ENCODE measurements at regions not wholly inside any gene's neighbourhood (a gene's known extent, or its start where the extent isn't known, plus 50 kb on each side); places are given as distances from the start of the nearest gene placed in this dataset.
"Not testable (repeated sequence)": the region's sequence is repeated elsewhere in the genome, so short reads cannot be mapped to it uniquely, and the experiment has no call there.

- H3K9me3 ChIP-seq (replicated peaks; ENCODE audit: control insufficient read depth, insufficient read depth, low read length); H4K20me1 ChIP-seq (replicated peaks; ENCODE audit: control insufficient read depth, extremely low read depth, insufficient read depth, low read length); H3K9me1 ChIP-seq (replicated peaks; ENCODE audit: control insufficient read depth, extremely low read depth, insufficient read depth, low read length); DNase-seq (ENCODE audit: low read depth, low spot score); BruUV-seq (replicated peaks); H3K4me3 ChIP-seq (replicated peaks in 1 of 3; ENCODE audit: insufficient read depth in 1 of 3, low read depth in 1 of 3, low read length in 3 of 3); H3K9ac ChIP-seq (replicated peaks; ENCODE audit: extremely low read depth, insufficient read depth, low read length); H3K4me2 ChIP-seq (ENCODE audit: insufficient read depth, low read length); FAIRE-seq; CTCF ChIA-PET; H2AFZ ChIP-seq (ENCODE audit: low read depth, low read length); intact Hi-C loops (cut with micrococcal nuclease); H3K27me3 ChIP-seq (ENCODE audit: control insufficient read depth in 2 of 2, insufficient read depth in 2 of 2, low read length in 2 of 2); H3K4me1 ChIP-seq (ENCODE audit: control insufficient read depth, extremely low read depth, insufficient read depth, low read length); dilution Hi-C loops (cut with MboI; ENCODE audit: extremely low pct_ligation_motif_present, low sequenced_read_pairs); H3K27ac ChIP-seq (ENCODE audit: insufficient read depth, low read depth, low read length); H3K36me3 ChIP-seq (ENCODE audit: control insufficient read depth in 2 of 2, extremely low read depth in 1 of 2, insufficient read depth in 2 of 2, low read length in 2 of 2); H3K79me2 ChIP-seq (ENCODE audit: control insufficient read depth, insufficient read depth, low read length); POLR2A ChIA-PET: not testable (repeated sequence)
Measured at GRCh38 chr3:27552708-27553107, 68.5 kb upstream of the SLC4A7 start.

- not testable (repeated sequence) for FAIRE-seq
Measured at GRCh38 chr3:27551413-27551812, 67.2 kb upstream of the SLC4A7 start.

GRCh38 chr3:27545061-27545460, 60.9 kb upstream of the SLC4A7 start:
- Histone ChIP-seq H3K9ac (replicated peaks; ENCODE audit: extremely low read depth, insufficient read depth, low read length) (peak overlapping the region; percentile 51), H2AFZ (ENCODE audit: low read depth, low read length) (peak overlapping the region; percentile 39), H3K9me1 (replicated peaks; ENCODE audit: control insufficient read depth, extremely low read depth, insufficient read depth, low read length) (no peaks in the 10 kb centered on the region), H3K4me2 (ENCODE audit: insufficient read depth, low read length) (peak overlapping the region; percentile 18), H3K9me3 (replicated peaks; ENCODE audit: control insufficient read depth, insufficient read depth, low read length) (no peaks in the 10 kb centered on the region), H3K27me3 (ENCODE audit: control insufficient read depth in 2 of 2, insufficient read depth in 2 of 2, low read length in 2 of 2) (no peaks in the 10 kb centered on the region), H3K4me3 (replicated peaks in 1 of 3; ENCODE audit: insufficient read depth in 1 of 3, low read depth in 1 of 3, low read length in 3 of 3) (no peak overlapping the region), H4K20me1 (replicated peaks; ENCODE audit: control insufficient read depth, extremely low read depth, insufficient read depth, low read length) (no peaks in the 10 kb centered on the region), H3K4me1 (ENCODE audit: control insufficient read depth, extremely low read depth, insufficient read depth, low read length) (peaks cover 12% of the 10 kb centered on the region), H3K79me2 (ENCODE audit: control insufficient read depth, insufficient read depth, low read length) (no peaks in the 10 kb centered on the region), H3K36me3 (ENCODE audit: control insufficient read depth in 2 of 2, extremely low read depth in 1 of 2, insufficient read depth in 2 of 2, low read length in 2 of 2) (no peaks in the 10 kb centered on the region), H3K27ac (ENCODE audit: insufficient read depth, low read depth, low read length) (peak overlapping the region; percentile 19)
- intact Hi-C loops (cut with micrococcal nuclease) = no loop called here
- FAIRE-seq = no peak
- no TSS peak for BruUV-seq (replicated peaks)
- no peak for DNase-seq (ENCODE audit: low read depth, low spot score)
- ChIA-PET CTCF (no interaction called here), POLR2A (no interaction called here)
- dilution Hi-C loops (cut with MboI; ENCODE audit: extremely low pct_ligation_motif_present, low sequenced_read_pairs) = no loop called here
- TF ChIP-seq POLR2A (IDR thresholded peaks at IDR 0.05; ENCODE audit: low read depth, low read length) (no peak), POLR2AphosphoS5 (IDR thresholded peaks at IDR 0.05; ENCODE audit: insufficient read depth, low read depth, low read length) (no peak), MAX (IDR thresholded peaks at IDR 0.05; ENCODE audit: insufficient read depth, insufficient read length) (no peak), FOS (IDR thresholded peaks at IDR 0.05; ENCODE audit: borderline replicate concordance, insufficient read depth, low read length) (no peak), CTCF (IDR thresholded peaks at IDR 0.05; ENCODE audit: extremely low read depth in 1 of 2, insufficient read depth in 1 of 2, low read depth in 1 of 2, low read length in 2 of 2) (no peak), JUN (IDR thresholded peaks at IDR 0.05; ENCODE audit: borderline replicate concordance, insufficient read depth, insufficient read length, low read depth) (no peak), EZH2 (IDR thresholded peaks at IDR 0.05; ENCODE audit: borderline replicate concordance, low read depth, low read length, severe bottlenecking) (no peak), GATA2 (IDR thresholded peaks at IDR 0.05; ENCODE audit: insufficient read depth, insufficient read length, low read depth, low read length) (no peak), MYC (IDR thresholded peaks at IDR 0.05; ENCODE audit: low read depth, low read length) (no peak)

More at GRCh38 chr3:27551413-27551812, 67.2 kb upstream of the SLC4A7 start:
- H3K27me3 ChIP-seq (ENCODE audit: control insufficient read depth in 2 of 2, insufficient read depth in 2 of 2, low read length in 2 of 2); H3K27ac ChIP-seq (ENCODE audit: insufficient read depth, low read depth, low read length); H3K4me1 ChIP-seq (ENCODE audit: control insufficient read depth, extremely low read depth, insufficient read depth, low read length); H2AFZ ChIP-seq (ENCODE audit: low read depth, low read length); H3K4me2 ChIP-seq (ENCODE audit: insufficient read depth, low read length); H3K9me3 ChIP-seq (replicated peaks; ENCODE audit: control insufficient read depth, insufficient read depth, low read length); H3K79me2 ChIP-seq (ENCODE audit: control insufficient read depth, insufficient read depth, low read length); H4K20me1 ChIP-seq (replicated peaks; ENCODE audit: control insufficient read depth, extremely low read depth, insufficient read depth, low read length); H3K36me3 ChIP-seq (ENCODE audit: control insufficient read depth in 2 of 2, extremely low read depth in 1 of 2, insufficient read depth in 2 of 2, low read length in 2 of 2); H3K9ac ChIP-seq (replicated peaks; ENCODE audit: extremely low read depth, insufficient read depth, low read length); H3K9me1 ChIP-seq (replicated peaks; ENCODE audit: control insufficient read depth, extremely low read depth, insufficient read depth, low read length); BruUV-seq (replicated peaks); DNase-seq (ENCODE audit: low read depth, low spot score); CTCF ChIA-PET; H3K4me3 ChIP-seq (replicated peaks in 1 of 3; ENCODE audit: insufficient read depth in 1 of 3, low read depth in 1 of 3, low read length in 3 of 3); dilution Hi-C loops (cut with MboI; ENCODE audit: extremely low pct_ligation_motif_present, low sequenced_read_pairs); intact Hi-C loops (cut with micrococcal nuclease); POLR2A ChIA-PET: not testable (repeated sequence)

Measured in endothelial cell of umbilical vein (primary cell).